22Rv1 (cell line): ENCODE measurements at regions not wholly inside any gene's neighbourhood (a gene's known extent, or its start where the extent isn't known, plus 50 kb on each side); places are given as distances from the start of the nearest gene placed in this dataset.

Experiments
- CTCF ChIP-seq: fragments of 450-650 bp; IDR thresholded peaks from 2 replicates; pipeline ENCODE4 v1.5.1; 2017; ENCODE audit warnings: mild to moderate bottlenecking
- ZFX ChIP-seq: fragments of 450-650 bp; IDR thresholded peaks from 2 replicates; pipeline ENCODE4 v1.6.1; 2017; ENCODE audit warnings: antibody characterized with exemption, borderline replicate concordance

- TF ChIP-seq CTCF (no peak), ZFX (no peak)
Measured at GRCh38 chr3:117941015-117941414, 1093.6 kb downstream of the IGSF11 start.
